ENCODE measurements at regions not wholly inside any gene's neighbourhood (a gene's known extent, or its start where the extent isn't known, plus 50 kb on each side); places are given as distances from the start of the nearest gene placed in this dataset.
"Not testable (repeated sequence)": the region's sequence is repeated elsewhere in the genome, so short reads cannot be mapped to it uniquely, and the experiment has no call there.

- no peak for DNase-seq (ENCODE audit: low spot score)
Measured at GRCh38 chr9:88816141-88816540, 175.1 kb upstream of the S1PR3 start.

DNA sequence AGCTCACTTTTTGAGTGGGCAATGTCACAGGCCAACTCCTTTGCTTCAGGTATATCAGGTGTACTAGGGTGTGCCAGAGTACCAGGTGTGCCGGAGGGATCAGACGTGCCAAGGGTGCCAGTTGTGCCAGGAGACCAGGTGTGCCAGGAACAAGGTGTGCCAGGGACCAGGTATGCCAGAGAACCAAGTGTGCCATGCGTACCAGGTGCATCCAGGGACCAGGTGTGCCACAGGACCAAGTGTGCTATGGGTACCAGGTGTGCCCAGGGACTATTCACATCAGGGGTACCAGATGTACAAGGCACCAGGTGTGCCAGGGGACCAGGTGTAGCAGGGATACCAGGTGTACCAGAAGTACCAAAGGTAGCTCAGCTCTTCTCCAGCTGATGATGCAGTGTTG, 174.7 kb upstream of the S1PR3 start:
- no peak for DNase-seq (ENCODE audit: low spot score)

GRCh38 chr9:88817628-88818027, 173.6 kb upstream of the S1PR3 start:
- no peak for DNase-seq (ENCODE audit: low spot score)

GRCh38 chr9:88818495-88819201, 172.6 kb upstream of the S1PR3 start:
- DNase-seq (ENCODE audit: low spot score): no peak

- no peak for DNase-seq (ENCODE audit: low spot score)
Measured at GRCh38 chr9:88819476-88819875, 171.8 kb upstream of the S1PR3 start.

DNA sequence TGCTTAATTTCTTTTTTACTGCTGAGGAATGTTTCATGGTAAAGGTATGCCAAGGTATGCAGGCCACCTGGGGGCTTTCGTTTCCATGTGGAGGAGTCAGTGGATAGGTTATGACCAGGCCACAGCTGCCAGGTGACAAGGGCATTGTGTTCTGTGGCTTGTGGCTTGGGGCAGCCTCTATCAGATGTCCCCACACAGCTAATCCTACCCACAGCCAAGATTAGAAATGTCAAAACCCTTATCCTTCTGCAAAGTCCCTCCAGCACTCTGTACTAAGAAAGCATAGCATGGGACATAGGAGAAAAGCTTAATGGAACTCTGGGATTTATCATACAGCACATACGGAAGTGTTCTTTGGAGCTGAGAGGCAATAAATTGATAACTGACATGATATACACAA, 171.2 kb upstream of the S1PR3 start:
- no peak for DNase-seq (ENCODE audit: low spot score)

- DNase-seq (ENCODE audit: low spot score): no peak
Measured at GRCh38 chr9:88821033-88821745, 170.1 kb upstream of the S1PR3 start.

GRCh38 chr9:88821746-88822106, 169.5 kb upstream of the S1PR3 start:
- DNase-seq (ENCODE audit: low spot score): no peak

- no peak for DNase-seq (ENCODE audit: low spot score)
Measured at GRCh38 chr9:88824711-88825110, 166.6 kb upstream of the S1PR3 start.

DNA sequence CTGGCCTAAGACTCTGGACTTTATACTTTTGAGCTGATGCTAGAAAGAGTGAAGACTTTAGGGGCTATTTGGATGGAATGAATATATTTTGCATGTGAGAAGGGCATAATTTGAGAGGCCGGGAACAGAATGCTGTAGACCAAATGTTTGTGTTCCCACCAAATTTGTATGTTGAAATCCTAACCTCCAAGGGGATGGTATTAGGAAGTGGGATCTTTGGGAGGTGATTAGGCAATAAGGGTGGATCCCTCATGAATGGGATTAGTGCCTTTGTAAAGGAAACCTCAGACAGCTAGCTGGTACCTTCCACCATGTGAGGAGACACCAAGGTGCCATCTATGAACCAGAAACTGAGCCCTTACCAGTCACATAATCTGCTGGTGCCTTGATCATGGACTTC, 165.1 kb upstream of the S1PR3 start:
- DNase-seq (ENCODE audit: low spot score): no peak

DNA sequence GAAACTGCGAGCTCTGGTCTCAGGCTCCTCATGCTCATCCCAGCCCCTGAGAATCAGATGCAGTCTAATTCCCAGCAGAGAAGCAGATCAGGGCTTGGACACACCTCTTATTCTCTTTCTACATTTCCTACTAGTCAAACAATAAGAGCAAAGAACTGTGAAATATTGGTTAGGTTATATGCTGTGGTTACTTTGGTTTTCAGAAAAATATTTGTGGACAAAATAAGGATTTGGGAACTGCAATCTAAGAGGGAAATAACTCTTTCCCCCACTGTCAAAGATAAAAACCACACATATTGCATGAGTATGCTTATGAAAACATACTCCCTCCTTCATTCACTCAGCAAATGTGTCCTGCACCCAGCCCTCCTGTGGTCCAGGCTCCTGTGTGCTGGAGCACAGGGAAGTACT, 164.5 kb upstream of the S1PR3 start:
- DNase-seq (ENCODE audit: low spot score): no peak

DNA sequence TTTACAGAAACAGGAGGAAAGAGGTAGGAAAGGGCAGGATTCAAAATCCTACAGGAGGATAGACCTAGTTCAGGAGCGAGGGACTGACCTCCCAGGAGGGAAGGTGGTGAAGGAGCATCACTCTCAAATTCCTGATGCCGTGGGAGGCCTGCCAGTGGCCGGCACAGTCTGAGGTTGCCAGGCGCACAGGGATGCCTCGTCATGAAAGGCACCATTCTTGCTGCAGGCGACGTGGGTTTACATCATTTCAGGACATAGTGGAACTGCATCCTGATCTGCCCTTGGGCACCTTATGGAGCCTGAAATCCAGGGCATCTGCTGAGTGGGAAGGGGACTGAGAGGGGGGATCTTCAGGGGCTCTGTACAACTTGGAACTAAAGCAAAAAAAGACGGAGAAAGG, 163.2 kb upstream of the S1PR3 start:
- DNase-seq (ENCODE audit: low spot score): no peak

DNA sequence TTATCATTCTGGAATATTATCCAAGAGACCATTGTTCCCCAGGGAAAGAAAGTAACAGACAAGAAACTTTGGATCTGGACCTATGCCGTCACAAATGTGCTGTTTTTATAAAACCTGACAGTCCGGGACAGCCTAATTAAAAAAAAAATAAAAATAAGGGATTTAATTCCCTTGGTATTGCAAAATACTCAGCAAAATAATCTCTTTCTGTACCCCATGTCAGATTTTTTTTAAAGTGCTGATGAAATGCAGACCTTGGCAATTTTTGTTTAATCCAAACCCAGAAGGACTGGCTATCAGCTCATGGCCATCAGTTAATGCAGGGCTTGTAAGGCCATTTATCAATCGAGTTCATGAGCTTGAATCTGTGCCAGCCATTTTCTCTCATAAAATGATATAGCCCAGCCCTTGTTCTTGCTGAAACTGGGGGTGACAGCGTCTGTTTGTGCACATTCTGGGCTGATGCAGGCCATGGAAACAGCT, 162.7 kb upstream of the S1PR3 start:
- no peak for DNase-seq (ENCODE audit: low spot score)

GRCh38 chr9:88829276-88829675, 162.0 kb upstream of the S1PR3 start:
- DNase-seq (ENCODE audit: low spot score): no peak

DNA sequence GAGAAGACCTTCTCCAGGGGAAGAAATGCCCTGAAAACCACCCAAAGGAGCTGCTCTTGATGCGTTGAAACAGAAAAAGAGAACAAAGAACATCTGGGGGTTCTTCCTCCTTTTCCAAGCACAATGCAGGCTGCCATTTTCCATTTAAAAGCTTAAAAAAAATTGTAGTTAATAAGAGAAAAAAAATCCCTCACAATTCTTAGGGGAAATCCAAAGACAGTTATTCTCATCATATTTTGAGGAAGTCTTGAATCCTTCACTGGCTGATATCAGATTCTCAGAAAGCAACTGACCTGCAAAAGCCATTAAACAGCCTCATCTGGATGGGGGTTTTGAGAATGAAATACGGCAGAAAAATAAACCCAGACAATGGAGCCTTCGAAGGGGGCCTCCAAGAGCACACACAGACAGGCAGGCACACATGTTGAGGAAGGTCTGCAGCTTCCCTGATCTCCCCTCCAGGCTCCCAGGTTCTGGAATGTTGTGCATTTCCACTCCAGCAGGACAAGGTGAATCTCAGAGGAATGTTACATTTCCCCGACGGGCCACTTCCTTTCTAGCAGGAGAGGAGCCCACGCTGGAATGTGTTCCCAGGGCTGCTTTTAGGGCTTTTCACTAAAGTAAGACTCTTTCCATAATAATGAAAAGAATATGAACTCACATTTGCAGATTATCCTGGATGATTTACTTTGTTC, 159.4 kb upstream of the S1PR3 start:
- no peak for DNase-seq (ENCODE audit: low spot score)

GRCh38 chr9:88833946-88834345, 157.3 kb upstream of the S1PR3 start:
- DNase-seq (ENCODE audit: low spot score): no peak

GRCh38 chr9:88835038-88835466, 156.2 kb upstream of the S1PR3 start:
- no peak for DNase-seq (ENCODE audit: low spot score)

DNA sequence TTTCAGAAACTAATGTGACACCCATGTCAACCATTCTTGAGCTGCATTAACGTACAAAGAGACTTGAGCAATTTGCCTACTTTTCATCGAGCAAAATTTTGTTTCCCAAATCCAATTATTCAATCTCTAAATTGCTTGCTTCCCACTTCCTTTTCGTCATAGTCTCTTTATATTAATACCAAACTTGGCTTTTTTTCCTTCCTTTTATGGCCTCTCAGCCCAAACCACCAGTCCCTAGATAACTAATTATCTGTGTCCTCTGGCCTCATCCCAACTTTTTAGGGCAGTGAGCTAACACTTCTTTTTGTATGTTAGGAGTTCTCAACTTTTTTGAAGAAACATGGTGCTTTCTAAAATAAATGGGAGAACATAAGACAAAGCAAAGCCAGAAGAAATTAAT, 155.5 kb upstream of the S1PR3 start:
- DNase-seq (ENCODE audit: low spot score): no peak

DNA sequence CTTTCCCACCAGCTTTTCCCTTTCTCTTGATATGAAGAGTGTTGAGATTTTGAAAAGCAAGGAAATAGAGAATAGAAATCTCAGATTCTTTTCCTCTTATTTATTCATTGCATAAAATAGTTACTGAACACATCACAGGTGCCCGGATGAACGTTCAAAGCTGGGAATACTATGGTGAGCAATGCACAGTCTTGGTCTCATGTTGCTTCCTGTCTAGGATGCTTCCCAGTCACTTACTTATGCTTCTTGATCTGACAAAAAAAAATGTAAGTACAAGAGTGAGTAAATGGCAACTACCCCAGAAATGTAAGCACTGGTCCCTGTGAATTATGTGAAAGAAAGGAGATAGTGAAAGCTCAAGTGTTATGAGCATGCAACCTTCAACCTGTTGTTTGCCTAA, 153.5 kb upstream of the S1PR3 start:
- no peak for DNase-seq (ENCODE audit: low spot score)

GRCh38 chr9:88849878-88850277, 141.4 kb upstream of the S1PR3 start:
- DNase-seq (ENCODE audit: low spot score): not testable (repeated sequence)

- DNase-seq (ENCODE audit: low spot score): no peak
Measured at GRCh38 chr9:88852794-88853193, 138.5 kb upstream of the S1PR3 start.

DNA sequence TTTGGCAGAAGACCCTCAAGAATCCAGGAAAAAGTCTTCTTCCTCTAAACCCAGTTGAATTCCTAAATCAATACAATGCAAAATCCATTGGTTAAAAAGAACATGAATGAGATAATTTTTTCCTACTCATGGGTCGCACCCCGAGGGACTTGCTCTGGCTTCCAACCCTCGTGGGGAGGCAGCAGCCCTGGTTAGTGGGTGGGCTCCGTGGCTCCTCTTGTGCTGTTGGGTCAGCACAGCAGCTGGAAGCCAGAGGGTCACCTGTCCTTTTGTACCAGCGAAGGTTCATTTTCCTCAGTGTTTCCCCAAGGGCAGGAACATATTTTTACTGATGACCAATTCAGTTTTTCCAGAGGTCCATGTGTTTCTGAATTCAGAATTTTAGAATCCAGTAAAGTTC, 120.6 kb upstream of the S1PR3 start:
- no peak for DNase-seq (ENCODE audit: low spot score)

- no peak for DNase-seq (ENCODE audit: low spot score)
Measured at GRCh38 chr9:88871669-88872068, 119.6 kb upstream of the S1PR3 start.
